Mesendoderm (in vitro differentiated cells): ENCODE measurements at regions not wholly inside any gene's neighbourhood (a gene's known extent, or its start where the extent isn't known, plus 50 kb on each side); places are given as distances from the start of the nearest gene placed in this dataset.

Source experiments
- DNase-seq: peaks from one replicate; pipeline ENCODE4 v3.0.0; 2013
- H2AK5ac ChIP-seq: 2 replicates; pipeline ENCODE4 v1.6.1; 2013; ENCODE audit warnings: low read length, inconsistent platforms
- H2BK120ac ChIP-seq: 2 replicates; pipeline ENCODE4 v1.6.1; 2013; ENCODE audit warnings: low read depth, mild to moderate bottlenecking, low read length, moderate library complexity, mixed read lengths
- H2BK15ac ChIP-seq: replicated peaks from 2 replicates; pipeline ENCODE4 v1.6.1; 2013; ENCODE audit warnings: low read depth, mild to moderate bottlenecking, moderate library complexity
- H2BK5ac ChIP-seq: 2 replicates; pipeline ENCODE4 v1.6.1; 2013; ENCODE audit warnings: low read length, inconsistent platforms
- H3K18ac ChIP-seq: 2 replicates; pipeline ENCODE4 v1.6.1; 2013; ENCODE audit warnings: mild to moderate bottlenecking, low read length, mixed read lengths
- H3K23ac ChIP-seq: one replicate; pipeline ENCODE4 v1.6.1; 2013; ENCODE audit warnings: low read length
- H3K27ac ChIP-seq: 2 replicates; pipeline ENCODE4 v1.5.1; 2013; ENCODE audit warnings: low read depth, mild to moderate bottlenecking, inconsistent platforms, low read length, moderate library complexity
- H3K27me3 ChIP-seq: 2 replicates; pipeline ENCODE4 v1.6.1; 2013; ENCODE audit warnings: low read length, control low read depth, mild to moderate bottlenecking, inconsistent platforms; ENCODE audit not compliant: insufficient read depth, poor library complexity
- H3K36me3 ChIP-seq: 2 replicates; pipeline ENCODE4 v1.6.1; 2013; ENCODE audit warnings: low read length, inconsistent platforms; ENCODE audit not compliant: control insufficient read depth, insufficient read depth
- H3K4ac ChIP-seq: one replicate; pipeline ENCODE4 v1.6.1; 2013; ENCODE audit warnings: low read depth, mild to moderate bottlenecking, low read length, moderate library complexity
- H3K4me1 ChIP-seq: 2 replicates; pipeline ENCODE4 v1.6.1; 2013; ENCODE audit warnings: low read depth, low read length, inconsistent platforms; ENCODE audit not compliant: control insufficient read depth
- H3K4me2 ChIP-seq: 2 replicates; pipeline ENCODE4 v1.6.1; 2013; ENCODE audit warnings: low read length
- H3K4me3 ChIP-seq: 2 replicates; pipeline ENCODE4 v1.5.1; 2013; ENCODE audit warnings: mild to moderate bottlenecking, low read length
- H3K56ac ChIP-seq: one replicate; pipeline ENCODE4 v1.6.1; 2013; ENCODE audit warnings: low read length
- H3K79me1 ChIP-seq: 2 replicates; pipeline ENCODE4 v1.6.1; 2013; ENCODE audit warnings: low read length, inconsistent platforms
- H3K79me2 ChIP-seq: 2 replicates; pipeline ENCODE4 v1.6.1; 2013; ENCODE audit warnings: mild to moderate bottlenecking, low read length; ENCODE audit not compliant: control insufficient read depth, insufficient read depth
- H3K9ac ChIP-seq: 2 replicates; pipeline ENCODE4 v1.6.1; 2013; ENCODE audit warnings: low read length, inconsistent platforms
- H4K5ac ChIP-seq: one replicate; pipeline ENCODE4 v1.6.1; 2013; ENCODE audit warnings: low read length
- H4K8ac ChIP-seq: one replicate; pipeline ENCODE4 v1.6.1; 2013; ENCODE audit warnings: low read depth, mild to moderate bottlenecking, control low read depth, low read length, moderate library complexity
- WGBS: extraction: QIAGEN DNeasy Blood & Tissue Kit; methylation state at CpG from one replicate; pipeline ENCODE4 v1.1.7; 2013; ENCODE audit warnings: low lambda C conversion rate, missing lambda C conversion rate; ENCODE audit not compliant: insufficient coverage; ENCODE audit errors: extremely low coverage; 5-methylcytosine and 5-hydroxymethylcytosine counted together

DNA sequence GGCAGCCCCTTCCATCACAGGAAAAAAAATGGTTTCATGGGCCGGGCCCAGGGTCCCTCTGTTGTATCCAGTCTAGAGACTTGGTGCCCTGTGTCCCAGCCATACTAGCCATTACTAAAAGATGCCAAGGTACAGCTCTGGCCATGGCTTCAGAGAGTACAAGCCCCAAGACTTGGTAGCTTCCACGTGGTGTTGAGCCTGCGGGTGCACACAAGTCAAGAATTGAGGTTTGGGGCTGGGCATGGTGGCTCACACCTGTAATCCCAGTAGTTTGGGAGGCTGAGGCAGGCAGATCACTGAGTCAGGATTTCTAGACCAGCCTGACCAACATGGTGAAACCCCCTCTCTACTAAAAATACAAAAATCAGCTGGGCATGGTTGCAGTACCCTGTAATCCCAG lies 214.3 kb downstream of the LIG4 start:
- no peak for DNase-seq
- Histone ChIP-seq H3K4me3 (no peak overlapping the region), H3K4me2 (no peak overlapping the region), H3K9ac (no peak overlapping the region), H4K8ac (no peak overlapping the region), H3K23ac (no peak overlapping the region), H3K27me3 (no peaks in the 10 kb centered on the region), H3K27ac (no peak overlapping the region), H3K4me1 (no peaks in the 10 kb centered on the region), H3K56ac (no peak overlapping the region), H3K36me3 (no peaks in the 10 kb centered on the region), H3K79me1 (no peaks in the 10 kb centered on the region), H2BK15ac (no peak overlapping the region), H2BK5ac (no peak overlapping the region), H4K5ac (no peak overlapping the region), H3K18ac (no peak overlapping the region), H3K4ac (no peak overlapping the region), H2BK120ac (no peak overlapping the region), H3K79me2 (no peaks in the 10 kb centered on the region), H2AK5ac (no peak overlapping the region)
- no CpG with 5 or more reads among the region's 3 CpGs for WGBS

DNA sequence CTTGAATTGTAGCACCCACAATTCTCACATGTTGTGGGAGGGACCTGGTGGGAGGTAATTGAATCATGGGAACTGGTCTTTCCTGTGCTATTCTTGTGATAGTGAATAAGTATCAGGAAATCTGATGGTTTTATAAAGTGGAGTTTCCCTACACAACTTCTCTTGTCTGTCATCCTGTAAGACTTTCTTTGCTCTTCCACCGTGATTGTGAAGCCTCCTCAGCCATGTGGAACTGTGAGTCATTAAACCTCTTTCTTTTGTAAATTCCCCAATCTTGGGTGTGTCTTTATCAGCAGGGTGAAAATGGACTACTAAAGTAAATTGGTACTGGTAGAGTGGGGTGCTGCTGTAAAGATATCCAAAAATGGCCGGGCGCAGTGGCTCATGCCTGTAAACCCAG lies 215.6 kb downstream of the LIG4 start:
- Histone ChIP-seq H3K56ac (no peak overlapping the region), H3K79me2 (no peaks in the 10 kb centered on the region), H3K23ac (no peak overlapping the region), H3K27me3 (no peaks in the 10 kb centered on the region), H3K18ac (no peak overlapping the region), H2AK5ac (no peak overlapping the region), H3K4me3 (no peak overlapping the region), H3K4me1 (no peaks in the 10 kb centered on the region), H3K4ac (no peak overlapping the region), H3K27ac (no peak overlapping the region), H3K79me1 (no peaks in the 10 kb centered on the region), H3K9ac (no peak overlapping the region), H2BK15ac (no peak overlapping the region), H2BK120ac (no peak overlapping the region), H4K5ac (no peak overlapping the region), H3K36me3 (no peaks in the 10 kb centered on the region), H2BK5ac (no peak overlapping the region), H4K8ac (no peak overlapping the region), H3K4me2 (no peak overlapping the region)
- no peak for DNase-seq
- no CpG with 5 or more reads among the region's 3 CpGs for WGBS

DNA sequence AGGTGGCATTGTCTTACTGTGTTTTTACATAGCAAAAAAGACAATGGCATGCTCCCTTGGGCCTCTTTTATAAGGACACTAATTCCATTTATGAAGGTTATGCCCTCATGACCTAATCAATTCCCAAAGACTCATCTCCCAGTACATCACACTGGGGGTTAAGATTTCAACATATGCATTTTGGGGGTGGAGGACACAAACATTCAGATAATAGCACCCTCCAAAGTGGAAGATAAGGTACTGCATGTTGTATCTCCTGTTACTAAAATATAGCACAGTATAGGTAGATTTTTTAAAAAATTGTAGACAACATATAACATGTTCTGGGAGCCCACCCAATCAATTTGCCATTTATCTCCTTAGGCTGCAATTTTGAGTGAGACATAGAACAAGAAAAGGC lies 221.2 kb downstream of the LIG4 start:
- no peak overlapping the region for H3K9ac ChIP-seq
- H2BK5ac ChIP-seq, result no peak overlapping the region
- H2AK5ac ChIP-seq, result no peak overlapping the region
- no peak overlapping the region for H4K8ac ChIP-seq
- H3K36me3 ChIP-seq, result no peaks in the 10 kb centered on the region
- H3K4ac ChIP-seq, result no peak overlapping the region
- no peaks in the 10 kb centered on the region for H3K79me1 ChIP-seq
- H4K5ac ChIP-seq, result no peak overlapping the region
- no peak overlapping the region for H3K56ac ChIP-seq
- H3K23ac ChIP-seq, result no peak overlapping the region
- H3K27ac ChIP-seq, result no peak overlapping the region
- no peak overlapping the region for H3K18ac ChIP-seq
- no peaks in the 10 kb centered on the region for H3K27me3 ChIP-seq
- no peak overlapping the region for H2BK120ac ChIP-seq
- no peak for DNase-seq
- no peaks in the 10 kb centered on the region for H3K79me2 ChIP-seq
- H3K4me3 ChIP-seq, result no peak overlapping the region
- no peak overlapping the region for H3K4me2 ChIP-seq
- no peaks in the 10 kb centered on the region for H3K4me1 ChIP-seq
- H2BK15ac ChIP-seq, result no peak overlapping the region

DNA sequence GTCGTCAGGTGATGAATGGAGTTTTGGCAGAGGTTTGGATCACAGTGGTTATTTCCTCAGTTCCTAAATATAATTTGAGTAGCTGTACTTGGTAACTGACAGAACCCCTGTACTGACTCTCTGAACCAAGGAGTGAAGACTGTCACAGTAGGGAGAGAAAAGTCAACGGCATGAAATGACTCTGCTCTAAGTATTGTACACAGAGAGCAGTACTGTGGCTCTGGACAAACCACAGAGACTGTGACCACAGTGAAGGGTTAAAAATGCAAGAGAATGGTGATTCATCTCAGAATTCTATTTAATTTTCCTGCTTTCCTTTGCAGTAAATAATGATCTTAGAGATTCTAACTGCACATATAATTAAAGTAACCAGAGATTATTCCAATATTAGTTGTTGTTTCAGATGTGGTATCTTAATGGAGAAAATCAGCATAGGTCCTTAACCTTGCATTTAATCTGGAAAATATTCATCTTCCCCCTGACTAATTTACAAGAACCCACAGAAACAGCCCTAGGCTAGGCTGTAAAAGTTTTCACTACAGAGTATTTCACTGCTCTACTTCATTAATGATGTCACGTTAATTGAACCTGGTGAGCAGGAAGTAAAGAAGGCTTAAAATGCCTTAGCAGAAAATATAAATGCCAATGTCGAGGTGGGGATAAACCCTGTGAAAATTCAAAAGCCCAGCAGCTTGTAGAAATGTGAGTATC lies 221.9 kb downstream of the LIG4 start:
- H3K79me1 ChIP-seq, result no peaks in the 10 kb centered on the region
- H3K9ac ChIP-seq, result no peak overlapping the region
- H3K56ac ChIP-seq, result no peak overlapping the region
- H2AK5ac ChIP-seq, result no peak overlapping the region
- no CpG with 5 or more reads among the region's 4 CpGs for WGBS
- H3K27ac ChIP-seq, result no peak overlapping the region
- no peak overlapping the region for H4K5ac ChIP-seq
- H3K27me3 ChIP-seq, result no peaks in the 10 kb centered on the region
- H3K4me1 ChIP-seq, result no peaks in the 10 kb centered on the region
- no peak overlapping the region for H4K8ac ChIP-seq
- H3K23ac ChIP-seq, result no peak overlapping the region
- H3K36me3 ChIP-seq, result no peaks in the 10 kb centered on the region
- H2BK5ac ChIP-seq, result no peak overlapping the region
- H3K79me2 ChIP-seq, result no peaks in the 10 kb centered on the region
- H3K4me3 ChIP-seq, result no peak overlapping the region
- H3K4ac ChIP-seq, result no peak overlapping the region
- no peak for DNase-seq
- H2BK15ac ChIP-seq, result no peak overlapping the region
- no peak overlapping the region for H2BK120ac ChIP-seq
- H3K4me2 ChIP-seq, result no peak overlapping the region
- no peak overlapping the region for H3K18ac ChIP-seq

DNA sequence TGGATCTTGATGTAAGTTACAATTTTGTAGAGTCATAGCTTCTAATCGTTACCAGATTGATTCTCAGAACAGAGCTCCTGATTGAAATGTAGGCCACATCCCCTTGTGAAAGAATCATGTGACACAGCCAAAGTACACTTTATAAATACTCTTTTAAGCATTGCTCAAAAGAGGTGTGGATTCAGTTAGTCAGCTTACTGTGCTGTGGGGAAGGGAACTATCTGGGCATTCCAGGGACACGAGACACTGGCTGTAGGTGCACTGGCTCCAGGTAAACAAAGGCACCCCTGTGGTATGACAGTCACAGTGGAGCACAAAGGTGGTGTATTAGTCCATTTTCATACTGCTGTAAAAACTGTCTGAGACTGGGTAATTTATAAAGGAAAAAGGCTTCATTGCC lies 222.8 kb downstream of the LIG4 start:
- no peak overlapping the region for H2AK5ac ChIP-seq
- no peak overlapping the region for H3K4ac ChIP-seq
- no peak overlapping the region for H3K27ac ChIP-seq
- H2BK15ac ChIP-seq, result no peak overlapping the region
- no peak overlapping the region for H2BK5ac ChIP-seq
- no peaks in the 10 kb centered on the region for H3K79me1 ChIP-seq
- H3K56ac ChIP-seq, result no peak overlapping the region
- H3K18ac ChIP-seq, result no peak overlapping the region
- H3K23ac ChIP-seq, result no peak overlapping the region
- DNase-seq, result no peak
- H2BK120ac ChIP-seq, result no peak overlapping the region
- H4K8ac ChIP-seq, result no peak overlapping the region
- no CpG with 5 or more reads among the region's 2 CpGs for WGBS
- H3K36me3 ChIP-seq, result no peaks in the 10 kb centered on the region
- no peaks in the 10 kb centered on the region for H3K4me1 ChIP-seq
- H3K4me3 ChIP-seq, result no peak overlapping the region
- no peaks in the 10 kb centered on the region for H3K27me3 ChIP-seq
- no peak overlapping the region for H4K5ac ChIP-seq
- no peak overlapping the region for H3K4me2 ChIP-seq
- no peaks in the 10 kb centered on the region for H3K79me2 ChIP-seq
- no peak overlapping the region for H3K9ac ChIP-seq

DNA sequence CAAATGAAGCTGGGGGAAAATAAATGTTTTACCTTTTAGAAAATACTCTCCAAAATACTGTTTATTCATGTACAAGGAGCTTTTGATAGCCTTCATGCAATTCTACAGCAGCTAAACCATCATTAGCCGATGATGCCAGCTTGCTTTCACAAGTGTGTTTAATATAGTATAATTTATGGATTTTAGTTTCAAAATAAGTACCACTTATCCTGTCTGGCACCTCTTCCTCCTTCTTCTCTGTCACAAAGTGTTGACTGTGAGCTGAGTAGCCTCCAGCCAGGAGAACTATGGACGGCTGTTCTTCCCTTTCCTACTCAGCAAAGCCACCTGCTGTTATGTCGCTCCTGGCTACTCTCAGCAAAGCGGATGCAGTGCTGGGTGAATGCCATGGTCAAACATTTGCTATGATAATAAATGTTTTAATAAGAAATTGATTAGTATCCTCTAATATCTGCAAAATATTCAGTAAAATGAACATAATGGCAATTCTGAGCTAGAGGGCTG lies 238.2 kb downstream of the LIG4 start:
- Histone ChIP-seq H4K8ac (no peak overlapping the region), H3K4ac (no peak overlapping the region), H3K79me2 (no peaks in the 10 kb centered on the region), H3K79me1 (no peaks in the 10 kb centered on the region), H3K4me3 (no peak overlapping the region), H3K36me3 (no peaks in the 10 kb centered on the region), H2AK5ac (no peak overlapping the region), H3K18ac (no peak overlapping the region), H3K27me3 (no peaks in the 10 kb centered on the region), H2BK15ac (no peak overlapping the region), H3K27ac (no peak overlapping the region), H3K56ac (no peak overlapping the region), H4K5ac (no peak overlapping the region), H2BK5ac (no peak overlapping the region), H3K4me1 (no peaks in the 10 kb centered on the region), H3K9ac (no peak overlapping the region), H3K4me2 (no peak overlapping the region), H3K23ac (no peak overlapping the region), H2BK120ac (no peak overlapping the region)
- no CpG with 5 or more reads among the region's 4 CpGs for WGBS
- DNase-seq, result peak; percentile 12
